ENCODE measurements at regions not wholly inside any gene's neighbourhood (a gene's known extent, or its start where the extent isn't known, plus 50 kb on each side); places are given as distances from the start of the nearest gene placed in this dataset.

- Mint-ChIP-seq H3K4me1 (peaks cover 3% of the 10 kb centered on the region), H3K36me3 (no peaks in the 10 kb centered on the region), H3K27me3 (ENCODE audit: low read depth) (no peaks in the 10 kb centered on the region), H3K27ac (no peak overlapping the region), H3K9me3 (no peaks in the 10 kb centered on the region), H3K4me3 (no peak overlapping the region)
- no peak for DNase-seq (ENCODE audit: low spot score in 2 of 2, unreplicated experiment in 2 of 2)
- no peak for TF ChIP-seq CTCF (IDR thresholded peaks at IDR 0.05; ENCODE audit: unreplicated experiment)
These were observed 220.3 kb upstream of the SFRP2 start for GRCh38 chr4:154009191-154009590.

- no peak for TF ChIP-seq CTCF (IDR thresholded peaks at IDR 0.05; ENCODE audit: unreplicated experiment)
- no peaks in the 10 kb centered on the region for H3K36me3 Mint-ChIP-seq
- no peak for DNase-seq (ENCODE audit: low spot score in 2 of 2, unreplicated experiment in 2 of 2)
- no peaks in the 10 kb centered on the region for H3K9me3 Mint-ChIP-seq
- no peaks in the 10 kb centered on the region for H3K27me3 Mint-ChIP-seq (ENCODE audit: low read depth)
- no peak overlapping the region for H3K4me3 Mint-ChIP-seq
- H3K27ac Mint-ChIP-seq = no peak overlapping the region
- peaks cover 3% of the 10 kb centered on the region for H3K4me1 Mint-ChIP-seq
These were observed 216.3 kb upstream of the SFRP2 start for GRCh38 chr4:154005171-154005520.

- H3K4me3 Mint-ChIP-seq = no peak overlapping the region
- H3K27me3 Mint-ChIP-seq (ENCODE audit: low read depth) = no peaks in the 10 kb centered on the region
- no peak for DNase-seq (ENCODE audit: low spot score in 2 of 2, unreplicated experiment in 2 of 2)
These were observed 215.8 kb upstream of the SFRP2 start for GRCh38 chr4:154004507-154005170.

GRCh38 chr4:154004016-154004415 is 215.1 kb upstream of the SFRP2 start:
- H3K27ac Mint-ChIP-seq = no peak overlapping the region
- no peaks in the 10 kb centered on the region for H3K36me3 Mint-ChIP-seq
- peaks cover 3% of the 10 kb centered on the region for H3K4me1 Mint-ChIP-seq
- TF ChIP-seq CTCF (IDR thresholded peaks at IDR 0.05; ENCODE audit: unreplicated experiment) = no peak
- H3K9me3 Mint-ChIP-seq = no peaks in the 10 kb centered on the region
- H3K4me3 Mint-ChIP-seq = no peak overlapping the region
- H3K27me3 Mint-ChIP-seq (ENCODE audit: low read depth) = no peaks in the 10 kb centered on the region
- no peak for DNase-seq (ENCODE audit: low spot score in 2 of 2, unreplicated experiment in 2 of 2)

More at GRCh38 chr4:154004507-154005170, 215.8 kb upstream of the SFRP2 start:
- H3K4me1 Mint-ChIP-seq = peaks cover 3% of the 10 kb centered on the region
- no peak for TF ChIP-seq CTCF (IDR thresholded peaks at IDR 0.05; ENCODE audit: unreplicated experiment)
- no peaks in the 10 kb centered on the region for H3K9me3 Mint-ChIP-seq
- no peak overlapping the region for H3K27ac Mint-ChIP-seq
- no peaks in the 10 kb centered on the region for H3K36me3 Mint-ChIP-seq

GRCh38 chr4:154003378-154003777 is 214.5 kb upstream of the SFRP2 start:
- Mint-ChIP-seq H3K36me3 (no peaks in the 10 kb centered on the region), H3K27me3 (ENCODE audit: low read depth) (no peaks in the 10 kb centered on the region), H3K4me3 (no peak overlapping the region), H3K4me1 (peaks cover 3% of the 10 kb centered on the region), H3K9me3 (no peaks in the 10 kb centered on the region), H3K27ac (no peak overlapping the region)
- no peak for TF ChIP-seq CTCF (IDR thresholded peaks at IDR 0.05; ENCODE audit: unreplicated experiment)
- no peak for DNase-seq (ENCODE audit: low spot score in 2 of 2, unreplicated experiment in 2 of 2)

GRCh38 chr4:154001193-154001592 is 212.3 kb upstream of the SFRP2 start:
- no peak overlapping the region for H3K27ac Mint-ChIP-seq
- no peaks in the 10 kb centered on the region for H3K4me1 Mint-ChIP-seq
- H3K36me3 Mint-ChIP-seq = no peaks in the 10 kb centered on the region
- H3K4me3 Mint-ChIP-seq = no peak overlapping the region
- H3K9me3 Mint-ChIP-seq = peaks cover 9% of the 10 kb centered on the region
- DNase-seq (ENCODE audit: low spot score in 2 of 2, unreplicated experiment in 2 of 2) = no peak
- no peaks in the 10 kb centered on the region for H3K27me3 Mint-ChIP-seq (ENCODE audit: low read depth)
- TF ChIP-seq CTCF (IDR thresholded peaks at IDR 0.05; ENCODE audit: unreplicated experiment) = no peak

Measured in mesothelial cell of epicardium (in vitro differentiated cells).